ENCODE measurements at regions not wholly inside any gene's neighbourhood (a gene's known extent, or its start where the extent isn't known, plus 50 kb on each side); places are given as distances from the start of the nearest gene placed in this dataset.

DNA sequence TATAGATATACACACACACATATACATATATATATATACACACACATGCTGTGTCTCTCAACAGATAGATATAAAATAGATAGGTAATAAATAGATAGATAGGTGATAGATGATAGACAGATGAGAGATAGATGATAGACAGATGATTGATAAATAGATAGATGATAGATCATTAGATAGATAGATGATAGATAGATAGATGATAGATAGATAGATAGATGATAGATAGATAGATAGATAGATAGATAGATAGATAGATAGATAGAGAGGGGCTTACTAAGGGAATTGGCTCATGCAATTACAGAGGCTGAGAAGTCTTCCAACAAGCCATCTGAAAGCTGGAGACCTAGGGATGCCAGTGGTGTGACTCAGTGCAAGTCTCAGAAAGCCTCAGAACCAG is 394.5 kb downstream of the ICE1 start:
- TF ChIP-seq EGR1 (IDR thresholded peaks at IDR 0.05) (no peak), FOXM1 (IDR thresholded peaks at IDR 0.05; ENCODE audit: borderline replicate concordance, low read depth) (no peak), TAF1 (IDR thresholded peaks at IDR 0.05; ENCODE audit: low read depth) (no peak), YY1 (IDR thresholded peaks at IDR 0.05; ENCODE audit: low read depth) (no peak), NFIC (IDR thresholded peaks at IDR 0.05) (no peak), CEBPB (IDR thresholded peaks at IDR 0.05) (no peak), TEAD4 (IDR thresholded peaks at IDR 0.05) (no peak), RAD21 (IDR thresholded peaks at IDR 0.05; ENCODE audit: low read depth) (no peak)
- TF ChIP-seq, protein P1, sequence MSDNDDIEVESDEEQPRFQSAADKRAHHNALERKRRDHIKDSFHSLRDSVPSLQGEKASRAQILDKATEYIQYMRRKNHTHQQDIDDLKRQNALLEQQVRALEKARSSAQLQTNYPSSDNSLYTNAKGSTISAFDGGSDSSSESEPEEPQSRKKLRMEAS (IDR thresholded peaks at IDR 0.05) = no peak
- TF ChIP-seq, protein P2, sequence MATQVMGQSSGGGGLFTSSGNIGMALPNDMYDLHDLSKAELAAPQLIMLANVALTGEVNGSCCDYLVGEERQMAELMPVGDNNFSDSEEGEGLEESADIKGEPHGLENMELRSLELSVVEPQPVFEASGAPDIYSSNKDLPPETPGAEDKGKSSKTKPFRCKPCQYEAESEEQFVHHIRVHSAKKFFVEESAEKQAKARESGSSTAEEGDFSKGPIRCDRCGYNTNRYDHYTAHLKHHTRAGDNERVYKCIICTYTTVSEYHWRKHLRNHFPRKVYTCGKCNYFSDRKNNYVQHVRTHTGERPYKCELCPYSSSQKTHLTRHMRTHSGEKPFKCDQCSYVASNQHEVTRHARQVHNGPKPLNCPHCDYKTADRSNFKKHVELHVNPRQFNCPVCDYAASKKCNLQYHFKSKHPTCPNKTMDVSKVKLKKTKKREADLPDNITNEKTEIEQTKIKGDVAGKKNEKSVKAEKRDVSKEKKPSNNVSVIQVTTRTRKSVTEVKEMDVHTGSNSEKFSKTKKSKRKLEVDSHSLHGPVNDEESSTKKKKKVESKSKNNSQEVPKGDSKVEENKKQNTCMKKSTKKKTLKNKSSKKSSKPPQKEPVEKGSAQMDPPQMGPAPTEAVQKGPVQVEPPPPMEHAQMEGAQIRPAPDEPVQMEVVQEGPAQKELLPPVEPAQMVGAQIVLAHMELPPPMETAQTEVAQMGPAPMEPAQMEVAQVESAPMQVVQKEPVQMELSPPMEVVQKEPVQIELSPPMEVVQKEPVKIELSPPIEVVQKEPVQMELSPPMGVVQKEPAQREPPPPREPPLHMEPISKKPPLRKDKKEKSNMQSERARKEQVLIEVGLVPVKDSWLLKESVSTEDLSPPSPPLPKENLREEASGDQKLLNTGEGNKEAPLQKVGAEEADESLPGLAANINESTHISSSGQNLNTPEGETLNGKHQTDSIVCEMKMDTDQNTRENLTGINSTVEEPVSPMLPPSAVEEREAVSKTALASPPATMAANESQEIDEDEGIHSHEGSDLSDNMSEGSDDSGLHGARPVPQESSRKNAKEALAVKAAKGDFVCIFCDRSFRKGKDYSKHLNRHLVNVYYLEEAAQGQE (IDR thresholded peaks at IDR 0.05; ENCODE audit: low read depth) = no peak
- TF ChIP-seq, protein P3, sequence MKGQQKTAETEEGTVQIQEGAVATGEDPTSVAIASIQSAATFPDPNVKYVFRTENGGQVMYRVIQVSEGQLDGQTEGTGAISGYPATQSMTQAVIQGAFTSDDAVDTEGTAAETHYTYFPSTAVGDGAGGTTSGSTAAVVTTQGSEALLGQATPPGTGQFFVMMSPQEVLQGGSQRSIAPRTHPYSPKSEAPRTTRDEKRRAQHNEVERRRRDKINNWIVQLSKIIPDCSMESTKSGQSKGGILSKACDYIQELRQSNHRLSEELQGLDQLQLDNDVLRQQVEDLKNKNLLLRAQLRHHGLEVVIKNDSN (IDR thresholded peaks at IDR 0.05) = no peak
